ENCODE measurements at regions not wholly inside any gene's neighbourhood (a gene's known extent, or its start where the extent isn't known, plus 50 kb on each side); places are given as distances from the start of the nearest gene placed in this dataset.
"Not testable (repeated sequence)": the region's sequence is repeated elsewhere in the genome, so short reads cannot be mapped to it uniquely, and the experiment has no call there.

GRCh38 chr17:68097161-68097805 lies 61.7 kb downstream of the KPNA2 start:
- no peak for DNase-seq (ENCODE audit: extremely low read depth, low read depth, low spot score)

GRCh38 chr17:68099341-68099753 lies 63.8 kb downstream of the KPNA2 start:
- not testable (repeated sequence) for DNase-seq (ENCODE audit: extremely low read depth, low read depth, low spot score)

GRCh38 chr17:68100000-68100641 lies 64.6 kb downstream of the KPNA2 start:
- DNase-seq (ENCODE audit: extremely low read depth, low read depth, low spot score), result no peak

GRCh38 chr17:68101075-68101986 lies 65.8 kb downstream of the KPNA2 start:
- peak; percentile 18 for DNase-seq (ENCODE audit: extremely low read depth, low read depth, low spot score)

GRCh38 chr17:68101987-68102314 lies 66.4 kb downstream of the KPNA2 start:
- no peak for DNase-seq (ENCODE audit: extremely low read depth, low read depth, low spot score)

- no peak for DNase-seq (ENCODE audit: extremely low read depth, low read depth, low spot score)
Observed at GRCh38 chr17:68102318-68102758, 66.8 kb downstream of the KPNA2 start.

- DNase-seq (ENCODE audit: extremely low read depth, low read depth, low spot score), result no peak
Observed at GRCh38 chr17:68103148-68103547, 67.6 kb downstream of the KPNA2 start.

GRCh38 chr17:68106085-68106484 lies 70.5 kb downstream of the KPNA2 start:
- DNase-seq (ENCODE audit: extremely low read depth, low read depth, low spot score), result no peak

- no peak for DNase-seq (ENCODE audit: extremely low read depth, low read depth, low spot score)
Observed at GRCh38 chr17:68107373-68107772, 71.8 kb downstream of the KPNA2 start.

GRCh38 chr17:68108313-68109000 lies 72.9 kb downstream of the KPNA2 start:
- DNase-seq (ENCODE audit: extremely low read depth, low read depth, low spot score), result no peak

- not testable (repeated sequence) for DNase-seq (ENCODE audit: extremely low read depth, low read depth, low spot score)
Observed at GRCh38 chr17:68109404-68109803, 73.9 kb downstream of the KPNA2 start.

GRCh38 chr17:68116211-68116610 lies 80.7 kb downstream of the KPNA2 start:
- DNase-seq (ENCODE audit: extremely low read depth, low read depth, low spot score), result not testable (repeated sequence)

- no peak for DNase-seq (ENCODE audit: extremely low read depth, low read depth, low spot score)
Observed at GRCh38 chr17:68122587-68122986, 87.1 kb downstream of the KPNA2 start.

GRCh38 chr17:68125111-68125870 lies 89.8 kb downstream of the KPNA2 start:
- no peak for DNase-seq (ENCODE audit: extremely low read depth, low read depth, low spot score)

GRCh38 chr17:68127914-68128313 lies 92.4 kb downstream of the KPNA2 start:
- no peak for DNase-seq (ENCODE audit: extremely low read depth, low read depth, low spot score)

GRCh38 chr17:68131456-68131855 lies 95.9 kb downstream of the KPNA2 start:
- DNase-seq (ENCODE audit: extremely low read depth, low read depth, low spot score), result no peak

GRCh38 chr17:68133346-68134045 lies 98.0 kb downstream of the KPNA2 start:
- DNase-seq (ENCODE audit: extremely low read depth, low read depth, low spot score), result no peak

GRCh38 chr17:68134046-68134637 lies 98.6 kb downstream of the KPNA2 start:
- no peak for DNase-seq (ENCODE audit: extremely low read depth, low read depth, low spot score)

- no peak for DNase-seq (ENCODE audit: extremely low read depth, low read depth, low spot score)
Observed at GRCh38 chr17:68134731-68135130, 99.2 kb downstream of the KPNA2 start.

Data from glomerular endothelial cell (primary cell).